GM12878 (cell line): ENCODE measurements at regions not wholly inside any gene's neighbourhood (a gene's known extent, or its start where the extent isn't known, plus 50 kb on each side); places are given as distances from the start of the nearest gene placed in this dataset.

Experiments
- CTCF ChIP-seq, 3 experiments: IDR thresholded peaks in 2 of 3; conservative IDR thresholded peaks in 1 of 3; 2 replicates each; pipeline ENCODE4 v1.5.1; 2011; ENCODE audit warnings: low read depth in 3 of 3, low read length in 3 of 3, mild to moderate bottlenecking in 3 of 3, control low read depth in 2 of 3, moderate library complexity in 2 of 3, inconsistent platforms in 1 of 3, mixed read lengths in 1 of 3; ENCODE audit not compliant: control insufficient read depth in 2 of 3, insufficient read depth in 1 of 3; ENCODE audit errors: extremely low read depth in 1 of 3
- DPF2 ChIP-seq: fragments of 450-650 bp; IDR thresholded peaks from 2 replicates; pipeline ENCODE4 v1.6.1; 2017; ENCODE audit warnings: mild to moderate bottlenecking
- KDM1A ChIP-seq: fragments of 200-600 bp; sonication (generic); IDR thresholded peaks from 2 replicates; pipeline ENCODE4 v1.6.1; 2016; ENCODE audit warnings: borderline replicate concordance
- POLR2A ChIP-seq: IDR thresholded peaks from 2 replicates; pipeline ENCODE4 v1.6.1; 2011; ENCODE audit warnings: low read depth, mild to moderate bottlenecking, low read length
- POLR2AphosphoS2 ChIP-seq: IDR thresholded peaks from 2 replicates; pipeline ENCODE4 v1.6.1; 2011; ENCODE audit warnings: low read depth, mild to moderate bottlenecking, low read length, improper control_type of control experiment, moderate library complexity
- RCOR1 ChIP-seq: conservative IDR thresholded peaks from 2 replicates; pipeline ENCODE4 v1.6.1; 2012; ENCODE audit warnings: low read depth, low read length, improper control_type of control experiment

GRCh38 chr10:85510682-85511081 lies 855.9 kb downstream of the GRID1 start:
- TF ChIP-seq DPF2 (no peak), POLR2AphosphoS2 (no peak), POLR2A (no peak), CTCF (IDR thresholded peaks at IDR 0.05 in 2 of 3, conservative IDR thresholded peaks at IDR 0.05 in 1 of 3; ENCODE audit: control insufficient read depth in 2 of 3, extremely low read depth in 1 of 3, insufficient read depth in 1 of 3, low read depth in 3 of 3, low read length in 3 of 3) (no peak), RCOR1 (no peak), KDM1A (no peak)
